ENCODE measurements at regions not wholly inside any gene's neighbourhood (a gene's known extent, or its start where the extent isn't known, plus 50 kb on each side); places are given as distances from the start of the nearest gene placed in this dataset.

GRCh38 chr6:48255094-48255493, 144.1 kb upstream of the PTCHD4 start:
- Histone ChIP-seq H3K9ac (ENCODE audit: low read depth, low read length) (no peak overlapping the region), H3K9me3 (ENCODE audit: insufficient read depth, low read depth, low read length) (no peaks in the 10 kb centered on the region), H3K36me3 (ENCODE audit: insufficient read depth, low read length) (no peaks in the 10 kb centered on the region), H3K4me3 (ENCODE audit: low read length) (no peak overlapping the region), H3K4me1 (ENCODE audit: insufficient read depth, low read length) (peaks cover 3% of the 10 kb centered on the region; the same call in 1 of the 2 replicates), H3K27me3 (ENCODE audit: insufficient read depth, low read length) (no peaks in the 10 kb centered on the region), H3K27ac (ENCODE audit: low read depth, low read length) (no peak overlapping the region)
- no CpG with 5 or more reads among the region's 3 CpGs for WGBS

GRCh38 chr6:48249071-48249470, 138.1 kb upstream of the PTCHD4 start:
- no peaks in the 10 kb centered on the region for H3K9me3 ChIP-seq (ENCODE audit: insufficient read depth, low read depth, low read length)
- 98% methylated on average over 2 of the region's 3 CpGs for WGBS
- H3K4me1 ChIP-seq (ENCODE audit: insufficient read depth, low read length): no peaks in the 10 kb centered on the region
- no peaks in the 10 kb centered on the region for H3K27me3 ChIP-seq (ENCODE audit: insufficient read depth, low read length)
- no peak overlapping the region for H3K27ac ChIP-seq (ENCODE audit: low read depth, low read length)
- H3K36me3 ChIP-seq (ENCODE audit: insufficient read depth, low read length): no peaks in the 10 kb centered on the region
- H3K9ac ChIP-seq (ENCODE audit: low read depth, low read length): no peak overlapping the region
- H3K4me3 ChIP-seq (ENCODE audit: low read length): no peak overlapping the region

DNA sequence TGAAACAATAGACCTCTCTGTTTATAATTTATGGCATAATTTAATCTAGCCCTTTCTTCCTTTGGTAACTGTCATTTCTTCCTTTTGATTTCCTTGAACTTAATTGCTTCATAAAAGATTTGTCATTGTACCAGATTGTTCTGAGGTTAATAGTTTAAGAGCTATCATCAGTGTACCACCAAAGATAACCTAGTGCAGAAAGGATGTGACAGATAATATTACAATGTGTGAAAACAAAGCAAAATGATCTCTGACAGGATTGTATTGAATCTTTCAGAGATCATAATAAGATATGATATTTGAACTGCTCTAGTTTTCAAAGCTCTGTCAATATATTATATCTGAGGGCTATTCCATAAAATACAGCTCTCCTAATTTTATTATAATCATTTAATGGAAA, 132.1 kb upstream of the PTCHD4 start:
- Histone ChIP-seq H3K9me3 (ENCODE audit: insufficient read depth, low read depth, low read length) (no peaks in the 10 kb centered on the region), H3K4me3 (ENCODE audit: low read length) (no peak overlapping the region), H3K27ac (ENCODE audit: low read depth, low read length) (no peak overlapping the region), H3K27me3 (ENCODE audit: insufficient read depth, low read length) (no peaks in the 10 kb centered on the region), H3K9ac (ENCODE audit: low read depth, low read length) (no peak overlapping the region), H3K36me3 (ENCODE audit: insufficient read depth, low read length) (no peaks in the 10 kb centered on the region), H3K4me1 (ENCODE audit: insufficient read depth, low read length) (no peaks in the 10 kb centered on the region)

DNA sequence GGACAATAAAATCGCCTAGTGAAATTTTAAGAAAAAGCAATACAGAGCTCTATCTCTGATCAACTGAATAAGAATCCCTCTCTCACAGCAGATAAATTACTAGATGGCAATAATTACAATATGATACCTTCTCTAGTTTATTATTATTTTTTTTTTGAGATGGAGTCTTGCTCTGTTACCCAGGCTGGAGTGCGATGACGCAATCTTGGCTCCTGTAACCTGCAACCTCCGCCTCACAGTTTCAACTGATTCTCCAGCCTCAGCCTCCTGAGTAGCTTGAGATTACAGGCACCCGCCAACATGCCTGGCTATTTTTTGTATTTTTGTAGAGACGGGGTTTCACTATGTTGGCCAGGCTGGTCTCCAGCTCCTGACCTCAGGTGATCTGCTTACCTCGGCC, 129.3 kb upstream of the PTCHD4 start:
- Histone ChIP-seq H3K9me3 (ENCODE audit: insufficient read depth, low read depth, low read length) (peaks cover 11% of the 10 kb centered on the region), H3K27ac (ENCODE audit: low read depth, low read length) (no peak overlapping the region), H3K36me3 (ENCODE audit: insufficient read depth, low read length) (no peaks in the 10 kb centered on the region), H3K4me3 (ENCODE audit: low read length) (no peak overlapping the region), H3K4me1 (ENCODE audit: insufficient read depth, low read length) (no peaks in the 10 kb centered on the region), H3K9ac (ENCODE audit: low read depth, low read length) (no peak overlapping the region), H3K27me3 (ENCODE audit: insufficient read depth, low read length) (no peaks in the 10 kb centered on the region)
- WGBS: 96% methylated on average over 7 of the region's 7 CpGs

GRCh38 chr6:48236375-48236774, 125.4 kb upstream of the PTCHD4 start:
- H3K36me3 ChIP-seq (ENCODE audit: insufficient read depth, low read length): no peaks in the 10 kb centered on the region
- H3K9ac ChIP-seq (ENCODE audit: low read depth, low read length): no peak overlapping the region
- WGBS: 100% methylated on average over 1 of the region's 1 CpG
- H3K4me3 ChIP-seq (ENCODE audit: low read length): no peak overlapping the region
- peaks cover 11% of the 10 kb centered on the region for H3K9me3 ChIP-seq (ENCODE audit: insufficient read depth, low read depth, low read length)
- no peak overlapping the region for H3K27ac ChIP-seq (ENCODE audit: low read depth, low read length)
- no peaks in the 10 kb centered on the region for H3K4me1 ChIP-seq (ENCODE audit: insufficient read depth, low read length)
- H3K27me3 ChIP-seq (ENCODE audit: insufficient read depth, low read length): no peaks in the 10 kb centered on the region

DNA sequence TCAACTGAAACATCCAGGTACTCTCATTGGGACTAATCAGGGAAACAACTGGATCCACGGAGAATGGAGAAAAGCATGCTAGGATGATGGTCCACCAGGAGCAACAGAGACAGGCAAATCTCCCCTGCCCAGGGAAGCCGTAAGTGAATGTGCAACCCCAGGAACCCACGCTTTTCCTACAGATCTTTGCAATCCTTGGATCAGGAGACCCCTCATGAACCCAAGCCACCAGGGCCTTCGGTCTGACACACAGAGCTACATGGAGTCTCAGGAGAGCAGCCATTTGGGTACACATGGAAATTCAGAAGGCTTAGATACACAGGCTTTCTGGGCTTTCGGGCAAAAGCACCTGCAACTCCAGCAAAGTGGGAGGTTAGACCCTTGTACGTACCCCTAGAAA, 122.1 kb upstream of the PTCHD4 start:
- no peaks in the 10 kb centered on the region for H3K27me3 ChIP-seq (ENCODE audit: insufficient read depth, low read length)
- no peak overlapping the region for H3K9ac ChIP-seq (ENCODE audit: low read depth, low read length)
- H3K4me1 ChIP-seq (ENCODE audit: insufficient read depth, low read length): no peaks in the 10 kb centered on the region
- no peak overlapping the region for H3K27ac ChIP-seq (ENCODE audit: low read depth, low read length)
- no peak overlapping the region for H3K4me3 ChIP-seq (ENCODE audit: low read length)
- H3K9me3 ChIP-seq (ENCODE audit: insufficient read depth, low read depth, low read length): peaks cover 11% of the 10 kb centered on the region
- 97% methylated on average over 6 of the region's 6 CpGs for WGBS
- no peaks in the 10 kb centered on the region for H3K36me3 ChIP-seq (ENCODE audit: insufficient read depth, low read length)

- H3K4me3 ChIP-seq (ENCODE audit: low read length): no peak overlapping the region
- no peaks in the 10 kb centered on the region for H3K4me1 ChIP-seq (ENCODE audit: insufficient read depth, low read length)
- no peaks in the 10 kb centered on the region for H3K9me3 ChIP-seq (ENCODE audit: insufficient read depth, low read depth, low read length)
- no peaks in the 10 kb centered on the region for H3K27me3 ChIP-seq (ENCODE audit: insufficient read depth, low read length)
- no peaks in the 10 kb centered on the region for H3K36me3 ChIP-seq (ENCODE audit: insufficient read depth, low read length)
- no peak overlapping the region for H3K9ac ChIP-seq (ENCODE audit: low read depth, low read length)
- WGBS: 93% methylated on average over 1 of the region's 2 CpGs
- no peak overlapping the region for H3K27ac ChIP-seq (ENCODE audit: low read depth, low read length)
Observed at GRCh38 chr6:48229841-48230240, 118.8 kb upstream of the PTCHD4 start.

DNA sequence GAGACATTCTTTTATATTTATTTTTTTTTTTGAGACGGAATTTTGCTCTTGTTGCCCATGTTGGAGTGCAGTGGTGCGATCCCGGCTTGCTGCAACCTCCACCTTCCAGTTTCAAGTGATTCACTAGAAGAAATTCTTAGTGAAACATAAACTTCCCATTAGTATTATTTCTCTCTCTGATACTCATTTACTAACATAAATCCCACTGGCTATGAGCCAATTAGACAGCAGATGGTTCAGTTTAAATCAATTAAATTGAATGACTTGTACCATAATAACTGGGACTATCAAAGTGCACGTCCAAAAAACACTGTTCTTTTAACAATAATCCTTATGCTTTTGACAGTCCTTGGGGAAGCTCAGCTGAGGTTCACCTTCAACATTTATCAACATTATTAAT, 111.2 kb upstream of the PTCHD4 start:
- Histone ChIP-seq H3K9ac (ENCODE audit: low read depth, low read length) (no peak overlapping the region), H3K4me3 (ENCODE audit: low read length) (no peak overlapping the region), H3K27ac (ENCODE audit: low read depth, low read length) (no peak overlapping the region), H3K9me3 (ENCODE audit: insufficient read depth, low read depth, low read length) (no peaks in the 10 kb centered on the region), H3K27me3 (ENCODE audit: insufficient read depth, low read length) (no peaks in the 10 kb centered on the region), H3K4me1 (ENCODE audit: insufficient read depth, low read length) (peaks cover 32% of the 10 kb centered on the region), H3K36me3 (ENCODE audit: insufficient read depth, low read length) (no peaks in the 10 kb centered on the region)
- 86% methylated on average over 4 of the region's 4 CpGs for WGBS

- Histone ChIP-seq H3K4me1 (ENCODE audit: insufficient read depth, low read length) (peaks cover 8% of the 10 kb centered on the region; the same call in 1 of the 2 replicates), H3K27me3 (ENCODE audit: insufficient read depth, low read length) (no peaks in the 10 kb centered on the region), H3K36me3 (ENCODE audit: insufficient read depth, low read length) (no peaks in the 10 kb centered on the region), H3K27ac (ENCODE audit: low read depth, low read length) (no peak overlapping the region), H3K4me3 (ENCODE audit: low read length) (no peak overlapping the region), H3K9me3 (ENCODE audit: insufficient read depth, low read depth, low read length) (no peaks in the 10 kb centered on the region), H3K9ac (ENCODE audit: low read depth, low read length) (no peak overlapping the region)
- 96% methylated on average over 7 of the region's 8 CpGs for WGBS
Observed at GRCh38 chr6:48213076-48213788, 102.2 kb upstream of the PTCHD4 start.

- peaks cover 6% of the 10 kb centered on the region; the same call in 1 of the 2 replicates for H3K4me1 ChIP-seq (ENCODE audit: insufficient read depth, low read length)
- H3K27me3 ChIP-seq (ENCODE audit: insufficient read depth, low read length): no peaks in the 10 kb centered on the region
- H3K36me3 ChIP-seq (ENCODE audit: insufficient read depth, low read length): no peaks in the 10 kb centered on the region
- H3K9me3 ChIP-seq (ENCODE audit: insufficient read depth, low read depth, low read length): no peaks in the 10 kb centered on the region
- no peak overlapping the region for H3K9ac ChIP-seq (ENCODE audit: low read depth, low read length)
- WGBS: 90% methylated on average over 3 of the region's 3 CpGs
- no peak overlapping the region for H3K4me3 ChIP-seq (ENCODE audit: low read length)
- H3K27ac ChIP-seq (ENCODE audit: low read depth, low read length): no peak overlapping the region
Observed at GRCh38 chr6:48212501-48212900, 101.5 kb upstream of the PTCHD4 start.

DNA sequence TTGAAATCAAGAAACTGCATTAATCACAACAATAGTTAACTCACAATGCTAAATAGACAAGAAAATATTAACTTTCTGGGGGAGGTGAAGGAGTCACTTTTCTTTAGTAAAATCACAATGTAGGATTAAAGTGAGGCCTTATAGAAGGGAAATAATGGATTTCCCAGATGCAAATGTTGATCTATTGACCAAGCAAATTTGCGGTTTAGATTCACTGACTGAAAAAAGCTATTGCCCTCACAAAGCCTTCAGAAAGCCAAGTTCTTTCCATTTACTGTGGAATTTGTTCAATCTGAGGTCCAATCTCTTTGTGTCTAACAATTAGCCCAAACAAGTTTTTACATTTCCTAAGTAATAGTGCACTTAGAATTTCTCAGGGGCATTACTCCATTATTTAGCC, 95.1 kb upstream of the PTCHD4 start:
- Histone ChIP-seq H3K9ac (ENCODE audit: low read depth, low read length) (no peak overlapping the region), H3K4me3 (ENCODE audit: low read length) (no peak overlapping the region), H3K4me1 (ENCODE audit: insufficient read depth, low read length) (no peaks in the 10 kb centered on the region), H3K36me3 (ENCODE audit: insufficient read depth, low read length) (no peaks in the 10 kb centered on the region), H3K27me3 (ENCODE audit: insufficient read depth, low read length) (no peaks in the 10 kb centered on the region), H3K27ac (ENCODE audit: low read depth, low read length) (no peak overlapping the region), H3K9me3 (ENCODE audit: insufficient read depth, low read depth, low read length) (no peaks in the 10 kb centered on the region)
- WGBS: 94% methylated on average over 1 of the region's 1 CpG

DNA sequence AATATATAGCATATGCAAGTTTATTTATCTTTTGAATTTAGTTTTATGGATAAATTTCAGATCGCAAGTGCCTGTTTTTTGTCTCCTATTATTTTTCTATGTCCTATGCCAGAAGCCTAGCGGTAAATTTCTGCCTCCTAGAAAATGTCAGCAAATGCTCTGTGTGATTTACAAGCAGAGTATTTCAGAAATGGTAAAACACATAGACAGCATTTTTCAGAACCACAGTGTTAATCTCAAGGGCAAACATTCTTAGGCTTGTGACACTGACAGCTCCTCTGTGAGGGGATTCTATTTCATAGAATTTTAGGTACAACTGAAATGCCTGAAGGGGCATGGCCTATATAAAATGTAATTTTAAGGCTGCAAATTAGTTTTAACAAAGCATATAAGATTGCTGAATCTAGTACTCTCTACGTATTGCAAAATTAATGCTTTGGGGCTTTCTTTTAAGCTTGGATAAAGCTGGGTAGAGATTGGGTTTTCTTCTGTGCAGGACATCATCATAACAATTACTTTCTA, 89.9 kb upstream of the PTCHD4 start:
- H3K9me3 ChIP-seq (ENCODE audit: insufficient read depth, low read depth, low read length): no peaks in the 10 kb centered on the region
- H3K9ac ChIP-seq (ENCODE audit: low read depth, low read length): no peak overlapping the region
- no peaks in the 10 kb centered on the region for H3K27me3 ChIP-seq (ENCODE audit: insufficient read depth, low read length)
- 96% methylated on average over 3 of the region's 3 CpGs for WGBS
- no peaks in the 10 kb centered on the region for H3K4me1 ChIP-seq (ENCODE audit: insufficient read depth, low read length)
- H3K36me3 ChIP-seq (ENCODE audit: insufficient read depth, low read length): no peaks in the 10 kb centered on the region
- H3K27ac ChIP-seq (ENCODE audit: low read depth, low read length): no peak overlapping the region
- H3K4me3 ChIP-seq (ENCODE audit: low read length): no peak overlapping the region

Data from HUES64 (cell line).